ENCODE measurements at regions not wholly inside any gene's neighbourhood (a gene's known extent, or its start where the extent isn't known, plus 50 kb on each side); places are given as distances from the start of the nearest gene placed in this dataset.
A peak's percentile ranks its signal among the peaks of the same experiment; 100 is the strongest.

DNA sequence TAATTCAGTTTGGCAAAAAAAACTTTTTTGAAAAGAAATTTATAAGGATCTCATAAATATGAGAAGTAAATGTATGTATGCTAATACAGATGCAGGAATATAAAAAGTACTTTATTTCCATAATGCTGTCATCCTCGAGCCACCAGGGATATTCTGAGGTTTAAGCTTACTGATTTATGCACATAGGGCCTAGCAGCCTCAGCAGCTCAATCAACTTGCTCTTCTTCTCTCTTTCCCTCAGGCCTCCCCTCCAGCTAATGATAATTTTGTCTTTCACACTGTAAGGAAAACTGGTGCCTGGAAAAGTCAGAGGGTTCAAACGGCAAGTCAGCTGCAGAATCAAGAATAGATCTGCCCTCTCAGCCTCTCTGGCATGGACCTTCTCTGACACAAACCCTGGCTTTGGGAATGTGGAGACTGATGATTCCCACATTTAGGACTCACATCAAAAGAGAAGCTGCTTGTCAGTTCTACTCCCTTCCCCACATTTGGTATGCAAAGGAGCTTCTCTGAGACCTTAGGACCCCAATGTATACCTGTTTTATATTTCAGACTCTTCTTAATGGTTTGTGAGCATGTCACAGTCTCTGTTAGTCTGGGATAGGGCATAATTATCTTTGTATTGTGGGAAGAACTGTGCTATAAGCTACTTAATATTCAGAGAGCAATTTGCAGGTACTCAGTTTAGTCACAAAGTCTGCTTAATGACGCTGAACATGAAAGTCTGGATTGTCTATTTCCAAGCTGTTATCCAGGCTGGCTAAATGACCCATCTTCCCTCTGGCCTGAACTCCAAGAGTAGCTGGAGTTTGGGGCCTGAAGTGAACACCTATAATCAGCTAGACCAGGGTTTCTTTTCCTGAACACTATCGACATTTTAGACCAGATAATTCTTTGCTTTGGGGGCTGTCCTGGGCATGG lies 52.1 kb upstream of the DIPK1A start:
- in situ Hi-C loops (cut with MboI; ENCODE audit: low sequenced_read_pairs, unreplicated experiment) = no loop called here
- TF ChIP-seq, protein P1, sequence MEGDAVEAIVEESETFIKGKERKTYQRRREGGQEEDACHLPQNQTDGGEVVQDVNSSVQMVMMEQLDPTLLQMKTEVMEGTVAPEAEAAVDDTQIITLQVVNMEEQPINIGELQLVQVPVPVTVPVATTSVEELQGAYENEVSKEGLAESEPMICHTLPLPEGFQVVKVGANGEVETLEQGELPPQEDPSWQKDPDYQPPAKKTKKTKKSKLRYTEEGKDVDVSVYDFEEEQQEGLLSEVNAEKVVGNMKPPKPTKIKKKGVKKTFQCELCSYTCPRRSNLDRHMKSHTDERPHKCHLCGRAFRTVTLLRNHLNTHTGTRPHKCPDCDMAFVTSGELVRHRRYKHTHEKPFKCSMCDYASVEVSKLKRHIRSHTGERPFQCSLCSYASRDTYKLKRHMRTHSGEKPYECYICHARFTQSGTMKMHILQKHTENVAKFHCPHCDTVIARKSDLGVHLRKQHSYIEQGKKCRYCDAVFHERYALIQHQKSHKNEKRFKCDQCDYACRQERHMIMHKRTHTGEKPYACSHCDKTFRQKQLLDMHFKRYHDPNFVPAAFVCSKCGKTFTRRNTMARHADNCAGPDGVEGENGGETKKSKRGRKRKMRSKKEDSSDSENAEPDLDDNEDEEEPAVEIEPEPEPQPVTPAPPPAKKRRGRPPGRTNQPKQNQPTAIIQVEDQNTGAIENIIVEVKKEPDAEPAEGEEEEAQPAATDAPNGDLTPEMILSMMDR (IDR thresholded peaks at IDR 0.05; ENCODE audit: borderline replicate concordance, control extremely low read depth, extremely low read depth, insufficient read depth, missing control alignments) = no peak
- DNase-seq (ENCODE audit: low spot score) = no peak

DNA sequence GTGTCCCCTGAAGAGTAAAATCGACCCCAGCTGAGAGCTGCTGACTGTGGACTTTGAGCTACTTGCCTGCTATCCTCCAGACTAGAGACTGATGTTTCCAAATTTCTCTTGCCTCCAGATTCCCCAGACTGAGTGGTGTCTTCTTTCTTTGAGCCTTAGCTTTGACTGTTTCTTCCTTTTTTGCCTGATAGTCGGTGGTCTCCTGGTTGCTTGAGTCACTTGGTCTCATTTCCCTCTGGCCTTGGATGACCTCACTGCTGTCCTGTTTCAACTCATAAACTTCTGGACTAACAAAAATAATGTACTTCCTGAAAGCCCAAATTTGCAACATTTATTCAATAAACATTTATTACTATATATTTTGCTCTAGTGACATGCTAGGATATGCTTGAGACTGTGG lies 52.9 kb upstream of the DIPK1A start:
- in situ Hi-C loops (cut with MboI; ENCODE audit: low sequenced_read_pairs, unreplicated experiment) = no loop called here
- TF ChIP-seq, protein P1 (IDR thresholded peaks at IDR 0.05; ENCODE audit: borderline replicate concordance, control extremely low read depth, extremely low read depth, insufficient read depth, missing control alignments) = no peak
- DNase-seq (ENCODE audit: low spot score) = no peak

- no peak for DNase-seq (ENCODE audit: low spot score)
- in situ Hi-C loops (cut with MboI; ENCODE audit: low sequenced_read_pairs, unreplicated experiment) = no loop called here
- TF ChIP-seq, protein P1 (IDR thresholded peaks at IDR 0.05; ENCODE audit: borderline replicate concordance, control extremely low read depth, extremely low read depth, insufficient read depth, missing control alignments) = no peak
These were observed 54.3 kb upstream of the DIPK1A start for GRCh38 chr1:93015590-93015989.

DNA sequence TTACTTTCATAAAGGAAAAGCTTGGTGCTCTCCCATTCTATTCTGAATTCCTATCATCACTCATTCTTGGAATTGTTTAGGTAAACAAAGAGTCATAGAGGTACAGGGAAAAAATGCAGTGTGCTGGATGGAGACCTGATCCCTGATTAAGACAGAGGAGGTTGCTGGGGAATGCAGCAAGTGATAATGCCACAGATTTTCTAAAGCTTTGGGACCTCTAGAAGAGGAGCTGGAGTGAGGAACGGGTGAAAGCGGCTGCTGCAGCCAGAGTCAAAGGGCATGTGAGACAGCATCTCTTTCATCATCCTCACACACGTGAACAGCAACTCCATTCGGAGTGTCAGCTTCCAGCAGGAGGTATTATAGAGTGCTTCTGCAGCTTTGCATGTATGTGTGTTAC lies 54.9 kb upstream of the DIPK1A start:
- TF ChIP-seq, protein P1 (IDR thresholded peaks at IDR 0.05; ENCODE audit: borderline replicate concordance, control extremely low read depth, extremely low read depth, insufficient read depth, missing control alignments) = no peak
- DNase-seq (ENCODE audit: low spot score) = no peak
- in situ Hi-C loops (cut with MboI; ENCODE audit: low sequenced_read_pairs, unreplicated experiment) = no loop called here

- TF ChIP-seq, protein P1 (IDR thresholded peaks at IDR 0.05; ENCODE audit: borderline replicate concordance, control extremely low read depth, extremely low read depth, insufficient read depth, missing control alignments) = peak; percentile 60
- in situ Hi-C loops (cut with MboI; ENCODE audit: low sequenced_read_pairs, unreplicated experiment) = no loop called here
- peak; percentile 67 for DNase-seq (ENCODE audit: low spot score)
These were observed 57.4 kb upstream of the MTF2 start for GRCh38 chr1:93021539-93022134.

DNA sequence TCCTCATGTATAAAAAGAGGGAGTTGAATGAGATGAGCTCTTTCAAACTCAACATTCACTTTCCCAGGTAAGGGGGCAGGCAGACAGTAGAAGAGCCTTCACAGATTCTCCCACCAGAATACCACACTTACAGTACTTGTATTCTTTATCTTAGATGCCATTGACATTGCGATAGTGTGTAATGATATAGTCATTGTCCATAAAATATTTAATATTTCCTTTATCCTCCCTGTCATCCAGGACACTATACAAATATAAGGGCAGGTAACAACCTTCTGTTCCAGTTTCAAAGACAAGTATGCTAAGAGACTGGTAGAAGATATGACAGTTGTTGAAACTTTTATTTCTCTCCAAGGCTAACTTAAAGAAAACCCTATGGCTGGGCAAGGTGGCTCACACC lies 56.5 kb upstream of the MTF2 start:
- DNase-seq (ENCODE audit: low spot score) = no peak
- TF ChIP-seq, protein P1 (IDR thresholded peaks at IDR 0.05; ENCODE audit: borderline replicate concordance, control extremely low read depth, extremely low read depth, insufficient read depth, missing control alignments) = no peak
- in situ Hi-C loops (cut with MboI; ENCODE audit: low sequenced_read_pairs, unreplicated experiment) = no loop called here
